HG03521 (cell line): ENCODE measurements at regions not wholly inside any gene's neighbourhood (a gene's known extent, or its start where the extent isn't known, plus 50 kb on each side); places are given as distances from the start of the nearest gene placed in this dataset.
"Not testable (repeated sequence)": the region's sequence is repeated elsewhere in the genome, so short reads cannot be mapped to it uniquely, and the experiment has no call there.

Source experiments
- ATAC-seq: cut with Tn5 transposase; IDR thresholded peaks from one replicate; pipeline ENCODE4 v1.9.1; 2021; ENCODE audit warnings: mild to moderate bottlenecking, moderate library complexity; ENCODE audit not compliant: unreplicated experiment

- ATAC-seq: not testable (repeated sequence)
These were observed 156.5 kb upstream of the ZNF469 start for GRCh38 chr16:88226302-88226701.

- not testable (repeated sequence) for ATAC-seq
These were observed 155.6 kb upstream of the ZNF469 start for GRCh38 chr16:88227026-88227721.

GRCh38 chr16:88227722-88228482 is 154.9 kb upstream of the ZNF469 start:
- not testable (repeated sequence) for ATAC-seq

GRCh38 chr16:88228751-88229150 is 154.0 kb upstream of the ZNF469 start:
- not testable (repeated sequence) for ATAC-seq

- not testable (repeated sequence) for ATAC-seq
These were observed 153.0 kb upstream of the ZNF469 start for GRCh38 chr16:88229710-88230109.

GRCh38 chr16:88230276-88230966 is 152.3 kb upstream of the ZNF469 start:
- not testable (repeated sequence) for ATAC-seq

- not testable (repeated sequence) for ATAC-seq
These were observed 151.7 kb upstream of the ZNF469 start for GRCh38 chr16:88230967-88231615.

GRCh38 chr16:88231839-88232238 is 150.9 kb upstream of the ZNF469 start:
- not testable (repeated sequence) for ATAC-seq

GRCh38 chr16:88232401-88233258 is 150.1 kb upstream of the ZNF469 start:
- not testable (repeated sequence) for ATAC-seq

GRCh38 chr16:88233621-88234420 is 148.9 kb upstream of the ZNF469 start:
- not testable (repeated sequence) for ATAC-seq

- ATAC-seq: not testable (repeated sequence)
These were observed 148.1 kb upstream of the ZNF469 start for GRCh38 chr16:88234421-88235271.

GRCh38 chr16:88235691-88236090 is 147.1 kb upstream of the ZNF469 start:
- ATAC-seq: not testable (repeated sequence)

GRCh38 chr16:88236229-88236628 is 146.5 kb upstream of the ZNF469 start:
- not testable (repeated sequence) for ATAC-seq

GRCh38 chr16:88237314-88237713 is 145.4 kb upstream of the ZNF469 start:
- not testable (repeated sequence) for ATAC-seq

- not testable (repeated sequence) for ATAC-seq
These were observed 144.9 kb upstream of the ZNF469 start for GRCh38 chr16:88237761-88238415.

GRCh38 chr16:88238732-88239274 is 144.0 kb upstream of the ZNF469 start:
- ATAC-seq: not testable (repeated sequence)

- not testable (repeated sequence) for ATAC-seq
These were observed 142.6 kb upstream of the ZNF469 start for GRCh38 chr16:88240118-88240517.
